ENCODE measurements at regions not wholly inside any gene's neighbourhood (a gene's known extent, or its start where the extent isn't known, plus 50 kb on each side); places are given as distances from the start of the nearest gene placed in this dataset.

DNA sequence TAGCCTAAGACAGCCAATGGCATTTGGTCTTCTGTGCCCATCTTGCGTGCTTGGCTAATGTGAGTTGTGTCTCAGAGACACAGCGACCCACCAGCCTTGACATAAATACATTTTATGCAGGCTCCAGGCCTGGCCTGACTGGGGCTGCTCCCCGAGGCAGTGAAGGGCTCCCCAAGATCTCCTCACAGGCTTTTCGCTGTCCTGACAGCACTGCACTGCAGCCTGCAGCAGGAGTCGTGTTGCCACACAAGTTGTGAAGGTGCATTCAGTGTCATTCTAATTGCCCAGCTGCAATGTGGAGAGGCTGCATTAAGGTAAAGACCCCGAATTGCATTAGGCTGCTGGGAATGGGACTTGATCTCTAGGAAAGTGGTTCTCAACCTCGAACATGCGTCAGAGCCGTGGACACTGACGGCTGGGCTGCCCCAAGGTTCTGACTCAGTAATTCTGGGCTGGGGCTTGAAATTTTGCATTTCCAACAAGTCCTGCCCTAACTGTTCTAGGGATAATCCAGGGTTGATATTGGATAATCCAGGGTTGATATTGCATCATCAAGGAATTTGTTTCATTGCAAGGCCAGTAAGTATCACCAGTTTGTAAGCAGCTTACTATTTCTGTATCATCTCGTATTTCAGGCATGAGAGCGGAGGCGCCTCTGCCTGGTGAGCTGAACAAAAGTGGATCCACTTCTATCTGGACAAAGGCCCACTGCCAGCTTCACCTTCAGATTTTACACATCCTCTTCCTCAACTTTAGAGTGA, 108.7 kb upstream of the INSIG1 start:
- no peak for DNase-seq (ENCODE audit: extremely low spot score in 2 of 2)
- H3K4me3 ChIP-seq, result no peak overlapping the region
- H3K4me1 ChIP-seq, result peaks cover 9% of the 10 kb centered on the region
- TF ChIP-seq POLR2A (IDR thresholded peaks at IDR 0.05) (no peak), POLR2AphosphoS5 (IDR thresholded peaks at IDR 0.05; ENCODE audit: insufficient read depth in 1 of 2, low read depth in 1 of 2) (no peak)
- TF ChIP-seq, protein P1, sequence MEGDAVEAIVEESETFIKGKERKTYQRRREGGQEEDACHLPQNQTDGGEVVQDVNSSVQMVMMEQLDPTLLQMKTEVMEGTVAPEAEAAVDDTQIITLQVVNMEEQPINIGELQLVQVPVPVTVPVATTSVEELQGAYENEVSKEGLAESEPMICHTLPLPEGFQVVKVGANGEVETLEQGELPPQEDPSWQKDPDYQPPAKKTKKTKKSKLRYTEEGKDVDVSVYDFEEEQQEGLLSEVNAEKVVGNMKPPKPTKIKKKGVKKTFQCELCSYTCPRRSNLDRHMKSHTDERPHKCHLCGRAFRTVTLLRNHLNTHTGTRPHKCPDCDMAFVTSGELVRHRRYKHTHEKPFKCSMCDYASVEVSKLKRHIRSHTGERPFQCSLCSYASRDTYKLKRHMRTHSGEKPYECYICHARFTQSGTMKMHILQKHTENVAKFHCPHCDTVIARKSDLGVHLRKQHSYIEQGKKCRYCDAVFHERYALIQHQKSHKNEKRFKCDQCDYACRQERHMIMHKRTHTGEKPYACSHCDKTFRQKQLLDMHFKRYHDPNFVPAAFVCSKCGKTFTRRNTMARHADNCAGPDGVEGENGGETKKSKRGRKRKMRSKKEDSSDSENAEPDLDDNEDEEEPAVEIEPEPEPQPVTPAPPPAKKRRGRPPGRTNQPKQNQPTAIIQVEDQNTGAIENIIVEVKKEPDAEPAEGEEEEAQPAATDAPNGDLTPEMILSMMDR (IDR thresholded peaks at IDR 0.05), result no peak
- H3K27me3 ChIP-seq, result no peaks in the 10 kb centered on the region
- H3K9me3 ChIP-seq, result no peaks in the 10 kb centered on the region
- no peaks in the 10 kb centered on the region for H3K36me3 ChIP-seq
- H3K27ac ChIP-seq, result no peak overlapping the region
- intact Hi-C loops (cut with DNase I), result loop anchor here (10.0 kb wide), 1 partner anchor 264 kb away; no protein-coding TSS in a partner anchor

DNA sequence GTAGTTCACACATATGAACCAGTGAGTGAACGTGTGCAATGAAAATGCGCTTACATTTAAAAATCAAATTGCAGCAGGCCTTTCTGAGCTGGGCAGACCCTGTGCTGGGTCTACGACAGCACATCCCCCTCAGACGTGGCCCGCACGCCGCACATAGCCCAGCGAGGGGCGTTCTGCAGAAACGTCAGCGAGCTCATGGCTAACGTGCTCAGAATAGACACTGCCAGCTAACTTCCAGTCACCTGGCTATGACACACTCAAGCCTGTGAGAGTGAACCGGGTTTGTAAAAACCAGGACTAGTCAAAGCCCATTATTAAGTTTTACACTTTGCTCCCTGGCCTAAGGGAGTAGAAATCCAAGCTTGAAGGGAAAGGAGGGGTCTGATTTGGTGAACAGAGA, 108.1 kb upstream of the INSIG1 start:
- intact Hi-C loops (cut with DNase I), result loop anchor here (10.0 kb wide), 1 partner anchor 265 kb away; no protein-coding TSS in a partner anchor
- Histone ChIP-seq H3K36me3 (no peaks in the 10 kb centered on the region), H3K4me3 (no peak overlapping the region), H3K4me1 (peaks cover 9% of the 10 kb centered on the region), H3K27ac (no peak overlapping the region), H3K9me3 (no peaks in the 10 kb centered on the region), H3K27me3 (no peaks in the 10 kb centered on the region)
- TF ChIP-seq, protein P1 (IDR thresholded peaks at IDR 0.05), result no peak
- TF ChIP-seq POLR2A (IDR thresholded peaks at IDR 0.05) (no peak), POLR2AphosphoS5 (IDR thresholded peaks at IDR 0.05; ENCODE audit: insufficient read depth in 1 of 2, low read depth in 1 of 2) (no peak)
- no peak for DNase-seq (ENCODE audit: extremely low spot score in 2 of 2)

DNA sequence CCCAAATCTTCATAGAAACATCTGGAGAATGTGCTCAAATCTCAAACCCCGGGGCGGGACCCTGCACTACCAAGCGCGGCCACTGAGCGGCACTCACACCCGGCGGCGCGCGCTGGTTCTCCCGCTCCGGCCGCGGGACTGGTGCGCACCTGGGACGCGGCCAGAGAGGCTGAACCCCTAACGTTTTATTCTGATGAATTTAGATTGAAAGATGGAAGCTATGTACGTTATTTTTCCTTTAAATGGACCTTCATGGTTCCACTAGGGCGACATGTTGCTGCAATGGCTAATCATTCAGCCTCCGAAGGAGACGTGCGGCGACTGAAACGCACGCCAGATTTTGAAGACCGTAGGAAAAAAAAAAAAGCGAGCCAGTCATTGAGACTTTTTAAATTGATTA, 107.0 kb upstream of the INSIG1 start:
- DNase-seq (ENCODE audit: extremely low spot score in 2 of 2), result no peak
- Histone ChIP-seq H3K4me3 (no peak overlapping the region), H3K4me1 (peaks cover 9% of the 10 kb centered on the region), H3K36me3 (no peaks in the 10 kb centered on the region), H3K9me3 (no peaks in the 10 kb centered on the region), H3K27me3 (no peaks in the 10 kb centered on the region), H3K27ac (no peak overlapping the region)
- TF ChIP-seq, protein P1 (IDR thresholded peaks at IDR 0.05), result peak; percentile 75 to 90 (median 76)
- TF ChIP-seq POLR2AphosphoS5 (IDR thresholded peaks at IDR 0.05; ENCODE audit: insufficient read depth in 1 of 2, low read depth in 1 of 2) (peak in 1 of 2 donors; percentile 36), POLR2A (IDR thresholded peaks at IDR 0.05) (no peak)
- intact Hi-C loops (cut with DNase I), result loop anchor here (2.0 kb wide), 1 partner anchor 154 kb away; no protein-coding TSS in a partner anchor

DNA sequence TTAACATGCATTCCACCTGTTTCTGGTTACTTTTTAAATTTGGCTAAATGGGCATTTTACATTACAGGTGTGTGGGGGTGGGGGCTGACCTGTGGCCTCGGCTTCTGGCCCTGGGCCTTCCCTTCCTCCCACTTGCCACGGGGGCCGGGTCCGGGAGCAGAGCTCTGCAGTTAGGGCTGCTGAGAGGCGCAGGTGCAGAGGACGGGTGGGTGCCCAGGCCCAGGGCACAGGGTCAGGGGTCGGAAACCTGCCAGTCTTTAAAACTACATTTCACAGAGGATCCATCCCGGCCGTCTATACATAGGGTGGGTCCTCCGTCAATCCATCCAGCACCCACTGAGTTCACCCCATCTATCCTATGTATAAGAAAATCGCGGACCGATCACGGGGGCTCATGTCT, 106.5 kb upstream of the INSIG1 start:
- peaks cover 9% of the 10 kb centered on the region for H3K4me1 ChIP-seq
- H3K36me3 ChIP-seq, result no peaks in the 10 kb centered on the region
- H3K9me3 ChIP-seq, result peaks cover under 1% of the 10 kb centered on the region
- H3K4me3 ChIP-seq, result no peak overlapping the region
- TF ChIP-seq POLR2AphosphoS5 (IDR thresholded peaks at IDR 0.05; ENCODE audit: insufficient read depth in 1 of 2, low read depth in 1 of 2), result no peak
- DNase-seq (ENCODE audit: extremely low spot score in 2 of 2), result no peak
- H3K27ac ChIP-seq, result no peak overlapping the region
- no peaks in the 10 kb centered on the region for H3K27me3 ChIP-seq
- intact Hi-C loops (cut with DNase I), result loop anchor here (2.0 kb wide), 1 partner anchor 154 kb away; no protein-coding TSS in a partner anchor

DNA sequence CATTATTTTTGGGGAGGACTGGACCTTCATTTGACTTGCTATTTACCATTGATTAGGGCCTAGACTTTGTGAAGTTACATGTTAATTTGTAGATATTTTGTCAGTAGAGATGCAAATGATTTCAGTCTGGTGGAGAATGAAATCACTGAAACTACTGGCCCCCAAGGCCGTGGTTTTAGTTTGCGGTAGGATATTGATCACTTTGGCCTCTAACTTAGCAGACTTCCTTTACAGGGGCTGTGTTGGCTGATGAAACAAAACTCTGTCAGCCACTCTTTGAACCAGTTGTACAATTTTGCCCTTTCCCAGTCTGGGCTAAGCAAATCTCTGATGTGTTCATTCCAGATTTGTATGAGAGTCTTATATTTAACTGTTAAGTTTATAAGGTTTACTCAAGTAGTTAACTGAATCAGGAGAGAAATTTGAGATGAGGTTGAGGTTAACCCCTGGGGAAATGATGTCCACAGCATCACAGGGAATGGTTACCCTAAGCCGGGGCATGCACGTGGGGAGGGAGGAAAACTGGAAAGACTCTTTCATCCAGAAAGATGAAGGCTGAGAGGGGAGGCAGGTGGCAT, 105.7 kb upstream of the INSIG1 start:
- intact Hi-C loops (cut with DNase I), result loop anchor here (2.0 kb wide), 1 partner anchor 153 kb away; no protein-coding TSS in a partner anchor
- Histone ChIP-seq H3K4me1 (peaks cover 9% of the 10 kb centered on the region), H3K9me3 (peaks cover 8% of the 10 kb centered on the region), H3K4me3 (no peak overlapping the region), H3K27me3 (no peaks in the 10 kb centered on the region), H3K36me3 (no peaks in the 10 kb centered on the region), H3K27ac (no peak overlapping the region)
- no peak for DNase-seq (ENCODE audit: extremely low spot score in 2 of 2)
- no peak for TF ChIP-seq POLR2AphosphoS5 (IDR thresholded peaks at IDR 0.05; ENCODE audit: insufficient read depth in 1 of 2, low read depth in 1 of 2)
- TF ChIP-seq POLR2A (IDR thresholded peaks at IDR 0.05), result no peak
- TF ChIP-seq, protein P1 (IDR thresholded peaks at IDR 0.05), result no peak

Measured in vagina (tissue), 2 donors.